ENCODE measurements at regions not wholly inside any gene's neighbourhood (a gene's known extent, or its start where the extent isn't known, plus 50 kb on each side); places are given as distances from the start of the nearest gene placed in this dataset.
"Not testable (repeated sequence)": the region's sequence is repeated elsewhere in the genome, so short reads cannot be mapped to it uniquely, and the experiment has no call there.

DNA sequence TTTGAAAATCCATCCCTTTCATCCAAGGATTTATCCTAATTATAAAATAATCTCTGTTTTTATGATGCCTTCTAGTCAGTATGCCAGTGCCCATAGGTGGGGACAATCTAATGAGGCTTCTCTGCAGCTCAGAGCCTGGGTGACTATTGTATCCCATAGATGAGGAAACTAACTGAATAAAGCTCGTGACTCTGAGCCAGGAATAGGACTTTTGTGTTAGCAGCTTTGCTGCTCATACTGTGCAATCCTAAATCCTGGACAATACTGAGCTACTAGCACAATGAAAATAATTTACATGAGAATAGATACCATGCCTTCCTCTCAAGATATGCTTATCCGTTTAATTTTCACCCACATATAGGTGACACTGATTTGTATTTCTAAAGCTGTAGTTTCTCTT, 443.0 kb downstream of the PLK2 start:
- DNase-seq (ENCODE audit: low spot score): no peak

GRCh38 chr5:58016358-58016757, 443.5 kb downstream of the PLK2 start:
- DNase-seq (ENCODE audit: low spot score): no peak

GRCh38 chr5:58015175-58015574, 444.7 kb downstream of the PLK2 start:
- no peak for DNase-seq (ENCODE audit: low spot score)

- DNase-seq (ENCODE audit: low spot score): no peak
Measured at GRCh38 chr5:58013542-58014258, 446.2 kb downstream of the PLK2 start.

GRCh38 chr5:58012801-58013315, 447.0 kb downstream of the PLK2 start:
- DNase-seq (ENCODE audit: low spot score): no peak

GRCh38 chr5:58012102-58012501, 447.8 kb downstream of the PLK2 start:
- DNase-seq (ENCODE audit: low spot score): no peak

- no peak for DNase-seq (ENCODE audit: low spot score)
Measured at GRCh38 chr5:58011301-58011700, 448.6 kb downstream of the PLK2 start.

GRCh38 chr5:58009754-58010153, 450.1 kb downstream of the PLK2 start:
- DNase-seq (ENCODE audit: low spot score): no peak

DNA sequence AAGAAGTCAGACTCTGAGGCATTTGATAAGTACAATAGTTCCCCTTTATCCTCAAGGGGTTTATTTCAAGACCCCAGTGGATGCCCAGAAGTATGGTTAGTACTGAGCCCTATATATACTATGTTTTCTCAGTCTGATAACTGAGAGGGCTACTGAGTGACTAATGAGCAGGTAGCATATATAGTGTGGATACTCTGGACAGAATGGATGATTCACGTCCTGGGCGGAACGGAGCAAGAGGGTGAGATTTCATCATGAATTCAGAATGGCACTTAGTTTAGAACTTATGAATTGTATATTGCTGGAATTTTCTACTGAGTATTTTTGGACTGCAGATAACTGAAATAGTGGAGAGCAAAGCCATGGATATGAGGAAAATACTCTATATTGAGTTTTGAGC, 457.6 kb downstream of the PLK2 start:
- no peak for DNase-seq (ENCODE audit: low spot score)

- DNase-seq (ENCODE audit: low spot score): no peak
Measured at GRCh38 chr5:57993866-57994265, 466.0 kb downstream of the PLK2 start.

GRCh38 chr5:57989378-57989777, 470.5 kb downstream of the PLK2 start:
- DNase-seq (ENCODE audit: low spot score): no peak

DNA sequence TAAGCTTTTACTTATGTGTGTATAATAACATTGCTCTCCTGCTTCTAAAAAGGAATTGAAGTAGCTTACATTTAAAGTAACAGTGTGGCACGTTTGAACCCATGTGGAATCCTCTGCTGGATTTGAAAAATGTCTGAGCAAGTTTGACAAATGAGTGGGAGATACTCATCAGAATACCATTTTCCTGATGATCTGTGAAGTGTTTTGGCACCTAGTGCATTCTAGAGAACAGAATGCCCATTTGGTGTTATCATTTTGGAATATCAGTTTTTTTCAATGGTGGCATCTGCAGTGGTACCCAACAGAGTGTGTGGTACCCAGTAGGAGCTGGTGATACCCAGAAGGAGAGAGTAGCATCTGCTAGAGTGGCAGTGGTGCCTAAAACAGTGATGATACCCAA, 471.1 kb downstream of the PLK2 start:
- DNase-seq (ENCODE audit: low spot score): no peak

GRCh38 chr5:57987552-57987951, 472.3 kb downstream of the PLK2 start:
- DNase-seq (ENCODE audit: low spot score): no peak

- no peak for DNase-seq (ENCODE audit: low spot score)
Measured at GRCh38 chr5:57986761-57987341, 473.0 kb downstream of the PLK2 start.

- DNase-seq (ENCODE audit: low spot score): no peak
Measured at GRCh38 chr5:57983426-57983825, 476.5 kb downstream of the PLK2 start.

DNA sequence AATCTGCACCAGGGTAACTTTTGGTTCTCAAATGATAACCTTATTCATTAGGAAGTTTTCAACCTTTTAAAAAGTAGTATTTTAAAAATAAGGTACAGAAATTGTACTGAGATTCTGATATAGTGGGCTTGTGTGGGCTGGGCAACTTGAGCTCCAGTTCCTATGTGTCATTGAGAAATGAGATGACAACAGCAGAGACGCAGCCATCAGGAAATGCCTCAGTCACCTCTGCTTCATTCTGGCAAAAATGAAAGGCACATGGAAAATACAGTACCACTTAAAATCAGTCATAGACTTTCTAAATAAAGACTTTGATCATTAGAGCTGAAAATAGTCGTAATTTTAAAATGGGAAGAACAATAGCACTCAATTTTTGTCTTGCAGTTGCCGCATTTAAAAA, 480.2 kb downstream of the PLK2 start:
- no peak for DNase-seq (ENCODE audit: low spot score)

GRCh38 chr5:57976506-57976905, 483.4 kb downstream of the PLK2 start:
- no peak for DNase-seq (ENCODE audit: low spot score)

GRCh38 chr5:57972099-57972498, 487.8 kb downstream of the PLK2 start:
- not testable (repeated sequence) for DNase-seq (ENCODE audit: low spot score)

DNA sequence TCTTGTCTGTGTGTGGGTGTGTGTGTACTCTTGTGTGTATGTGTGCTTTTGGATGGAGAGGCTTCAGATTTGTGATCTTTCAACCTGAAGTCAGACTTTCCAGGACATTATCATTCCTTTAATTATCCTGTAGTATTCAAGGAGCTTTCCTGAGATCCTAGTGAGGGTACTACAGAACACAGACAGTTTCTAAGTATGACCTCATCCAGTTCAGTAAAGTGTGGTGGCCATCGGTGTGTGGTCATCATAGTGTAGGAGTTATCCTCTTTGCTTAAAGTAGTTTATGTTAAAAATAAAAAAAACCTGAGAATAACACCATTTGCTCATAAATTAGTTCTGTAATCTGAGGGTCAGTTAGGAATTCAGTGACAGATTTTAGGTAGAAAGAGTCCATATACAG, 478.0 kb upstream of the ACTBL2 start:
- no peak for DNase-seq (ENCODE audit: low spot score)

DNA sequence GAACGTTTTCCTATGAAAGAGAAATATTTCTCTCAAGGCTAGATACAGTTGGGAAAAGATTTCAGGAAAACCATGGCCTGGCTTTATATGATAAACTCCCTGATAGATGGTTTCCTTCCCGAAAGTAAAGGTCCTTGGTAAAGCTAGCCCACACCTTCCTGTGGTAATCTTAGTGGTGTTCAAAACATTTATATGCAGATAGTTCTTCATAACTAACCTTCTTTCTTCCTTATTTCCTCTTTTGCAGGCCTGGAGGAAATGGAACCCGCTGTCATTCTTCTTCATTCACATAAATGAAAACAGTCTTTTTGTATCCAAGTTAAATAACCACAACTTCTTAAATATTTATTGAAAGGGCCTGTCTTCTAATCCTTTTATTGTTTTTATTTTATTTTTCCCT, 474.0 kb upstream of the ACTBL2 start:
- no peak for DNase-seq (ENCODE audit: low spot score)

GRCh38 chr5:57955511-57955910, 472.9 kb upstream of the ACTBL2 start:
- no peak for DNase-seq (ENCODE audit: low spot score)

- DNase-seq (ENCODE audit: low spot score): no peak
Measured at GRCh38 chr5:57953792-57954191, 471.2 kb upstream of the ACTBL2 start.

DNA sequence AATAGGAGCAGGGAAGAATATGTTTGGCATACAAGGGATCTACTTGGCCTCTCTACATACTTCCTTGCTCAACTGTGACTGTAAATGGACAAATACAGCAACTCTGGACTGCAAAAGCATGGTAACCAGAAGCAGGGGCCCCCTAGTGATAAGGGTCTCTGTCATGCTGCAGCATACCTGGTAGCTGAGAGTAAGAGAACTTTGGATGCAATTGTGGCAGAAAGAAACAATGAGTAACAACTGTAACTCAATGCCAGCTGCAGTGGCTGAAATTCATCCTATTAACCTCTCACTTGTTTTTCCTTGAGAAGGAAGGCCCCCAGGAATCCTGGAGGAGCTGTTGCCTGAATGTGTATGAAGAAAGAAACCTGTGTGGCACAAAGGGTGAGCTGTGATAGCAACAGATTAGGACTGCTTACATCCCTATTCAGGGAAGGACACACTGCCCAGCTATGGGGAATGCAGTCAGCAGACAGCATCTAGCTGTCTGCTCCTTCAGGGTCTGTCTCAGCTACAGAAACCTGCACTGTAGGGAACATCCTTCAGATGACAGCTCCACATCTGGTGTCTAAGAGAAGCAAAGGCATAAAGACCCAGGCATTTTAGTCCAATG, 468.1 kb upstream of the ACTBL2 start:
- DNase-seq (ENCODE audit: low spot score): no peak
